H9 (cell line): ENCODE measurements at regions not wholly inside any gene's neighbourhood (a gene's known extent, or its start where the extent isn't known, plus 50 kb on each side); places are given as distances from the start of the nearest gene placed in this dataset.

ENCODE experiments used
- DNase-seq: peaks from one replicate; pipeline ENCODE4 v3.0.0-alpha.2; 2017
- H2AFZ ChIP-seq: one replicate; pipeline ENCODE4 v1.6.1; 2013; ENCODE audit warnings: mild to moderate bottlenecking, low read length, control low read depth, moderate library complexity
- H2AK5ac ChIP-seq: 2 replicates; pipeline ENCODE4 v1.6.1; 2013; ENCODE audit warnings: low read length, control low read depth, mixed read lengths; ENCODE audit not compliant: insufficient read length
- H2BK120ac ChIP-seq: one replicate; pipeline ENCODE4 v1.6.1; 2013; ENCODE audit warnings: low read depth, mild to moderate bottlenecking, low read length, control low read depth, inconsistent platforms; ENCODE audit not compliant: poor library complexity, severe bottlenecking
- H2BK12ac ChIP-seq: 2 replicates; pipeline ENCODE4 v1.6.1; 2013; ENCODE audit warnings: low read length, control low read depth, mixed read lengths, low read depth; ENCODE audit not compliant: insufficient read length
- H2BK15ac ChIP-seq: 2 replicates; pipeline ENCODE4 v1.6.1; 2013; ENCODE audit warnings: low read depth, low read length, control low read depth
- H2BK20ac ChIP-seq: one replicate; pipeline ENCODE4 v1.6.1; 2013; ENCODE audit warnings: low read depth, mild to moderate bottlenecking, low read length, control low read depth, inconsistent platforms; ENCODE audit not compliant: poor library complexity, severe bottlenecking
- H2BK5ac ChIP-seq: 2 replicates; pipeline ENCODE4 v1.6.1; 2013; ENCODE audit warnings: low read length, control low read depth, mixed read lengths; ENCODE audit not compliant: insufficient read length
- H3K14ac ChIP-seq: 2 replicates; pipeline ENCODE4 v1.6.1; 2013; ENCODE audit warnings: low read length, control low read depth; ENCODE audit not compliant: insufficient read depth
- H3K18ac ChIP-seq: 2 replicates; pipeline ENCODE4 v1.6.1; 2013; ENCODE audit warnings: low read depth, mild to moderate bottlenecking, mixed read lengths, low read length, control low read depth; ENCODE audit not compliant: insufficient read length
- H3K23ac ChIP-seq: 2 replicates; pipeline ENCODE4 v1.6.1; 2013; ENCODE audit warnings: low read length, control low read depth, mixed read lengths, low read depth; ENCODE audit not compliant: insufficient read length
- H3K23me2 ChIP-seq: 2 replicates; pipeline ENCODE4 v1.6.1; 2013; ENCODE audit warnings: low read depth, mild to moderate bottlenecking, mixed read lengths, low read length, control low read depth; ENCODE audit not compliant: insufficient read length, poor library complexity, severe bottlenecking
- H3K27ac ChIP-seq: 2 replicates; pipeline ENCODE4 v1.5.1; 2013; ENCODE audit warnings: low read length, control low read depth, mixed read lengths, low read depth; ENCODE audit not compliant: insufficient read length
- H3K27me3 ChIP-seq: 2 replicates; pipeline ENCODE4 v1.6.1; 2013; ENCODE audit warnings: low read length, control low read depth, inconsistent platforms; ENCODE audit not compliant: insufficient read depth
- H3K4ac ChIP-seq: 2 replicates; pipeline ENCODE4 v1.6.1; 2013; ENCODE audit warnings: low read depth, mild to moderate bottlenecking, control low read depth, inconsistent platforms, low read length, moderate library complexity
- H3K4me1 ChIP-seq: 2 replicates; pipeline ENCODE4 v1.6.1; 2013; ENCODE audit warnings: low read length, control low read depth, inconsistent platforms; ENCODE audit not compliant: insufficient read depth
- H3K4me2 ChIP-seq: 2 replicates; pipeline ENCODE4 v1.6.1; 2013; ENCODE audit warnings: low read length, control low read depth, mixed read lengths; ENCODE audit not compliant: insufficient read length, insufficient read depth
- H3K56ac ChIP-seq: 2 replicates; pipeline ENCODE4 v1.6.1; 2013; ENCODE audit warnings: low read depth, mild to moderate bottlenecking, mixed read lengths, low read length, control low read depth; ENCODE audit not compliant: insufficient read length
- H3K79me1 ChIP-seq: 2 replicates; pipeline ENCODE4 v1.6.1; 2013; ENCODE audit warnings: low read depth, mild to moderate bottlenecking, moderate library complexity, low read length, control low read depth, inconsistent platforms; ENCODE audit not compliant: insufficient read depth, poor library complexity, severe bottlenecking
- H3K79me2 ChIP-seq: 2 replicates; pipeline ENCODE4 v1.6.1; 2013; ENCODE audit warnings: low read length, control low read depth, inconsistent platforms; ENCODE audit not compliant: insufficient read depth
- H3K9ac ChIP-seq: 2 replicates; pipeline ENCODE4 v1.6.1; 2013; ENCODE audit warnings: low read length, control low read depth, mixed read lengths; ENCODE audit not compliant: insufficient read length; ENCODE audit errors: extremely low read depth
- H3K9me3 ChIP-seq: one replicate; pipeline ENCODE4 v1.6.1; 2013; ENCODE audit warnings: low read depth, low read length, inconsistent platforms; ENCODE audit not compliant: control insufficient read depth
- H3T11ph ChIP-seq: one replicate; pipeline ENCODE4 v1.6.1; 2013; ENCODE audit warnings: mild to moderate bottlenecking, low read length, control low read depth, inconsistent platforms
- H4K20me1 ChIP-seq: one replicate; pipeline ENCODE4 v1.6.1; 2013; ENCODE audit not compliant: control insufficient read depth, insufficient read length, insufficient read depth
- H4K5ac ChIP-seq: 2 replicates; pipeline ENCODE4 v1.6.1; 2013; ENCODE audit warnings: low read depth, mild to moderate bottlenecking, mixed read lengths, low read length, control low read depth; ENCODE audit not compliant: insufficient read length
- H4K8ac ChIP-seq: replicated peaks from 2 replicates; pipeline ENCODE4 v1.6.1; 2013; ENCODE audit warnings: low read length, control low read depth, mixed read lengths, low read depth; ENCODE audit not compliant: insufficient read length
- H4K91ac ChIP-seq: 2 replicates; pipeline ENCODE4 v1.6.1; 2013; ENCODE audit warnings: low read depth, mild to moderate bottlenecking, moderate library complexity, mixed read lengths, low read length, control low read depth; ENCODE audit not compliant: insufficient read length
- H3K27ac Mint-ChIP-seq, 3 experiments: 2 replicates in 2 of 3; 3 replicates in 1 of 3; pipeline ENCODE4 v1.8.0; 2020 to 2021; ENCODE audit warnings: mixed read lengths in 3 of 3, mild to moderate bottlenecking in 1 of 3, moderate library complexity in 1 of 3
- H3K27me3 Mint-ChIP-seq: 2 replicates; pipeline ENCODE4 v1.8.0; 2021; ENCODE audit warnings: low read depth, mild to moderate bottlenecking, moderate library complexity, mixed read lengths
- H3K36me3 Mint-ChIP-seq, 3 experiments: 2 replicates in 2 of 3; 3 replicates in 1 of 3; pipeline ENCODE4 v1.8.0; 2020 to 2021; ENCODE audit warnings: low read depth in 3 of 3, mixed read lengths in 3 of 3; ENCODE audit not compliant: insufficient read depth in 1 of 3
- H3K4me1 Mint-ChIP-seq, 2 experiments: 2 replicates each; pipeline ENCODE4 v1.8.0; 2020; ENCODE audit warnings: mixed read lengths in 2 of 2
- H3K4me3 Mint-ChIP-seq, 2 experiments: 2 replicates in 1 of 2; 3 replicates in 1 of 2; pipeline ENCODE4 v1.8.0; 2020 to 2021; ENCODE audit warnings: mild to moderate bottlenecking in 2 of 2, mixed read lengths in 2 of 2, moderate library complexity in 1 of 2
- H3K9me3 Mint-ChIP-seq, 2 experiments: 2 replicates in 1 of 2; 3 replicates in 1 of 2; pipeline ENCODE4 v1.8.0; 2020; ENCODE audit warnings: mild to moderate bottlenecking in 2 of 2, mixed read lengths in 2 of 2, moderate library complexity in 1 of 2
- TF ChIP-seq, protein P1 (sequence below): fragments of 200-600 bp; sonication (generic); conservative IDR thresholded peaks from 3 replicates; pipeline ENCODE4 v1.8.0; 2021; ENCODE audit warnings: antibody characterized with exemption, mild to moderate bottlenecking

DNA sequence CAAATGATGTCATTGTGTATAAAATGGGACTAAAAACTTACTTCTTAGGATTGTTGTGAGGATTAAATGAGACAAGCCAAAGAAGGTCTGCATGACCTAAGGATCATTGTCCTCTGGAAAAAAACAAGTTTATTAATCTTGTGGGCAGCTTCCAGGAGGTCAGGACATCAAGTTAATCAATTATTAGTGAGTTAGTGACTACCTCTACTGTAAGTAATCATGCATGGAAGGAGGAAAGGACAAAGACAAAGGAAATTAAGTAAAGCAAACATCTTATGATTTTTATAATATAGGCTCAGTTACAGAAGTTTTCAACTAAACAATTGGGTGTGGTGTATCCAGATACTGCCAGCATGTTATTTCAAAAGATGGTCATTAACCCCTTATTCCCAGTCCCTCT lies 129.3 kb upstream of the TUT7 start:
- H2BK5ac ChIP-seq: no peak overlapping the region
- H3K4me1 ChIP-seq: no peaks in the 10 kb centered on the region
- peaks cover 0 to 3% (median 0%) of the 10 kb centered on the region in 3 experiments; a peak in 2 of 7 replicates for H3K36me3 Mint-ChIP-seq

More for the DNA sequence above, 129.3 kb upstream of the TUT7 start:
- Histone ChIP-seq H2AK5ac (no peak overlapping the region), H3K18ac (no peak overlapping the region), H3K4me2 (no peak overlapping the region), H3K9ac (no peak overlapping the region), H4K5ac (no peak overlapping the region), H3K23me2 (no peaks in the 10 kb centered on the region), H3K23ac (no peak overlapping the region), H3K27me3 (no peaks in the 10 kb centered on the region), H3K4ac (no peak overlapping the region), H3K56ac (no peak overlapping the region), H2BK15ac (no peak overlapping the region), H3K14ac (no peak overlapping the region), H3K27ac (no peak overlapping the region), H4K91ac (no peak overlapping the region), H3K9me3 (no peaks in the 10 kb centered on the region), H2BK20ac (no peak overlapping the region), H3K79me2 (no peaks in the 10 kb centered on the region), H4K8ac (no peak overlapping the region), H2BK120ac (no peak overlapping the region), H2AFZ (no peak overlapping the region), H3K79me1 (no peaks in the 10 kb centered on the region), H2BK12ac (no peak overlapping the region), H3T11ph (no peak overlapping the region), H4K20me1 (no peaks in the 10 kb centered on the region)
- DNase-seq: no peak
- peaks cover 12 to 17% of the 10 kb centered on the region in 2 experiments; a peak in 4 of 5 replicates for H3K9me3 Mint-ChIP-seq
- TF ChIP-seq, protein P1, sequence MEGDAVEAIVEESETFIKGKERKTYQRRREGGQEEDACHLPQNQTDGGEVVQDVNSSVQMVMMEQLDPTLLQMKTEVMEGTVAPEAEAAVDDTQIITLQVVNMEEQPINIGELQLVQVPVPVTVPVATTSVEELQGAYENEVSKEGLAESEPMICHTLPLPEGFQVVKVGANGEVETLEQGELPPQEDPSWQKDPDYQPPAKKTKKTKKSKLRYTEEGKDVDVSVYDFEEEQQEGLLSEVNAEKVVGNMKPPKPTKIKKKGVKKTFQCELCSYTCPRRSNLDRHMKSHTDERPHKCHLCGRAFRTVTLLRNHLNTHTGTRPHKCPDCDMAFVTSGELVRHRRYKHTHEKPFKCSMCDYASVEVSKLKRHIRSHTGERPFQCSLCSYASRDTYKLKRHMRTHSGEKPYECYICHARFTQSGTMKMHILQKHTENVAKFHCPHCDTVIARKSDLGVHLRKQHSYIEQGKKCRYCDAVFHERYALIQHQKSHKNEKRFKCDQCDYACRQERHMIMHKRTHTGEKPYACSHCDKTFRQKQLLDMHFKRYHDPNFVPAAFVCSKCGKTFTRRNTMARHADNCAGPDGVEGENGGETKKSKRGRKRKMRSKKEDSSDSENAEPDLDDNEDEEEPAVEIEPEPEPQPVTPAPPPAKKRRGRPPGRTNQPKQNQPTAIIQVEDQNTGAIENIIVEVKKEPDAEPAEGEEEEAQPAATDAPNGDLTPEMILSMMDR: no peak
- no peak overlapping the region for H3K4me3 Mint-ChIP-seq
- peaks cover 0 to 2% of the 10 kb centered on the region in 2 experiments; a peak in 1 of 4 replicates for H3K4me1 Mint-ChIP-seq
- H3K27ac Mint-ChIP-seq: no peak overlapping the region
- H3K27me3 Mint-ChIP-seq: peaks cover under 1% of the 10 kb centered on the region
